GM18505 (cell line): ENCODE measurements at regions not wholly inside any gene's neighbourhood (a gene's known extent, or its start where the extent isn't known, plus 50 kb on each side); places are given as distances from the start of the nearest gene placed in this dataset.
"Not testable (repeated sequence)": the region's sequence is repeated elsewhere in the genome, so short reads cannot be mapped to it uniquely, and the experiment has no call there.

Experiments
- ATAC-seq: cut with Tn5 transposase; IDR thresholded peaks from one replicate; pipeline ENCODE4 v1.9.1; 2021; ENCODE audit not compliant: unreplicated experiment
- POLR2A ChIP-seq: IDR thresholded peaks from 4 replicates; pipeline ENCODE4 v1.6.1; 2011; ENCODE audit warnings: borderline replicate concordance; ENCODE audit not compliant: insufficient read depth, insufficient read length; ENCODE audit errors: extremely low read depth

- ATAC-seq, result no peak
- TF ChIP-seq POLR2A, result no peak
These were observed 226.2 kb downstream of the ERMARD start for GRCh38 chr6:169977434-169978265.

DNA sequence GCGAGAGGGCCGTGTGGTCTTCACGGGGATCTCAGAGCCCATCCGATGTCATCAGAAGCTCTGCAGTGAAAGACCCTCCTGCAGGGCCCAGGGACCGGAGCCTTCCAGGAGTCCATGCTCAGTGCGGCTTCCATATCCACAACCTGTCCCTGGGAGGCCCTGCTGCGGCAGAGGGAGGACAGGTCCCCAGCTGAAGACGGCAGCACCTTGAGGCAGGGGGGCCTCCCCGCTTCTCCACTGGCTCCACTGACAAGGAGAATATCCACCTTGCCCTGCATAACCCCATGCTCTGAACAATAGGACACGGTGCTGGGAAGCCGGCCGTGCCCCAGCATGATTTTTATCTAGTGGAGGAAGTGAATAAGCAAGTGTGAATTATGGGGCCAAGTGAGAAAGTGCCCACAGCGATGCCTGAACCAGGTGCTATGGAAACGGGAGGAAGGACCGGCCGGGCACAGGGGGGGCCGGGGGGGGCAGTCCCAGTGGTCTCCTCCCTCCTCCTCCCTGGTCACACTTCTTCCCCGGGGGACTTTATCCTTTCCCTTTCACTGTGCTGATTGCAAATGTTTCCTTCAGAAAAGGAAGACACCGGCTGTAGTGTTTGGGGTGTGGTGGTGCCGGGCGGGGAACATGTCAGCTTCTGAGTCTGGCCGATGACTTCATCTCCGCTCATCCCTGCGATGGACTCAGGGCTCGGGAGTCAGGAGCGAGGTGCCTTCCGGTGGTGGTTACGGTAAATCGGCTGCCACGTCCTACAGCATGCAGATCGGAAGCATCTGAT is 225.1 kb downstream of the ERMARD start:
- TF ChIP-seq POLR2A, result no peak
- ATAC-seq, result no peak

- ATAC-seq, result no peak
- no peak for TF ChIP-seq POLR2A
These were observed 224.3 kb downstream of the ERMARD start for GRCh38 chr6:169975701-169976100.

GRCh38 chr6:169975286-169975685 is 223.9 kb downstream of the ERMARD start:
- no peak for ATAC-seq
- TF ChIP-seq POLR2A, result no peak

GRCh38 chr6:169974663-169975062 is 223.2 kb downstream of the ERMARD start:
- ATAC-seq, result no peak
- TF ChIP-seq POLR2A, result no peak

GRCh38 chr6:169973588-169974467 is 222.4 kb downstream of the ERMARD start:
- not testable (repeated sequence) for ATAC-seq

DNA sequence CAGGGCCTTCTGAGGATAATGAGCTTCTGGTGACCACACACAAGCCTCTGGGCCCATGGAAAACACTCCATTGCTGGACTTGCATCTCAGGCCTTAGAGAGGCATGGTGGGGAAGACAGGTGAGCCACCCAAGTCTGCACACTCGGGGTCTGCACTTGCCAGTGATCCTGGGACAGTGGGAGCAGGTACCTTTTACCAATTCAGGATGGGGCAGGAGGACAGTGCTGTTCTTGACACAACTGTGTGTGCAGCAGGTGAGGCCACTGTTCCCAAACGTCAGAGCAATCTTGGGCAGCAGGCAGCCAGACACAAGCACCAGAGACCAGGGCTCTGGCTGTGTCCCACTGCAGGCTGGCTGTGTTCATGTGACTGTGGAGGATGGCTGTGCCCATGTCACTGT is 221.3 kb downstream of the ERMARD start:
- ATAC-seq, result no peak
- TF ChIP-seq POLR2A, result no peak

- TF ChIP-seq POLR2A, result no peak
- ATAC-seq, result no peak
These were observed 220.8 kb downstream of the ERMARD start for GRCh38 chr6:169972101-169972651.

DNA sequence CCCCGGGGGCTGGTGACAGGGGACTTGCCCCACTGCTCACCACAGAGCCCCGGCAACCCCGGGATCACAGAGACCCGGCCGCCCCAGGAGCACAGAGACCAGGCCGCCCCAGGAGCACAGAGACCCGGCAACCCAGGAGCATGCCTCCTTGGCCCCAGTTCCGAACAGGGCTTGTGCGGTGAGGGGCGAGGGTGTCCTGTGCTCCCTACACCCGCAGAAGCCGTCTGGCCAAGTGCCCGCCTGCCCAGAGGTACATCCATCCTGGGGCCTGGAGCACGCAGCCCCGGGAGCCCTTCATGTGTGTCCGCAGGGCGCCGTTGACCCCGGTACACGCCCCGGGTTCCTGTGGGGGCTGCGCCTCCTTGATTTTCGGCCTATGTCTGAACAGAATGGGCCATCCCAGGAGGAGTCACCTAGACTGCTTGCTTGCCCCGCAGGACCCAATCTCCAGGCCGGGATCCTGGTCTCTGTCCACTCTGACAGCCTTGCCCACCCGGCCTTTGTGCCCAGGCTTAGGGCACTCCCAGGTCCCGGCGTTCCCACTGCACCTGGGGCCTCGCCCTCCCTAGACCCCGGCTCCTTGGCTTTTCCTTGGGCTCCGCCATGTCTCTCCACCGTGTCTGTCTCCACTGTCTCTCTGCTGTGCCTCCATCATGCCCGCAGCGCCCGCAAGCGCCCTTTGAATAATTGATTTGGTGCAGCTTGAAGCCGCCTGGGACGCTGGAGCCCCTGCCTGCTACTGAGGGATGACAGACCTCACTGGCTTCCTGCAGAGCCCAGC is 219.8 kb downstream of the ERMARD start:
- TF ChIP-seq POLR2A, result no peak
- no peak for ATAC-seq

- no peak for ATAC-seq
- no peak for TF ChIP-seq POLR2A
These were observed 219.0 kb downstream of the ERMARD start for GRCh38 chr6:169970306-169970988.

GRCh38 chr6:169969372-169970099 is 218.1 kb downstream of the ERMARD start:
- ATAC-seq, result no peak
- no peak for TF ChIP-seq POLR2A
